NCI-H2029 treated with DMSO at 0.1 percent for 48 hours (cell line): ENCODE measurements at regions not wholly inside any gene's neighbourhood (a gene's known extent, or its start where the extent isn't known, plus 50 kb on each side); places are given as distances from the start of the nearest gene placed in this dataset.
A peak's percentile ranks its signal among the peaks of the same experiment; 100 is the strongest.
"Not testable (repeated sequence)": the region's sequence is repeated elsewhere in the genome, so short reads cannot be mapped to it uniquely, and the experiment has no call there.

Source experiments
- DNase-seq: peaks from one replicate; lab custom pipeline; 2025; lab: John Stamatoyannopoulos, UW

DNA sequence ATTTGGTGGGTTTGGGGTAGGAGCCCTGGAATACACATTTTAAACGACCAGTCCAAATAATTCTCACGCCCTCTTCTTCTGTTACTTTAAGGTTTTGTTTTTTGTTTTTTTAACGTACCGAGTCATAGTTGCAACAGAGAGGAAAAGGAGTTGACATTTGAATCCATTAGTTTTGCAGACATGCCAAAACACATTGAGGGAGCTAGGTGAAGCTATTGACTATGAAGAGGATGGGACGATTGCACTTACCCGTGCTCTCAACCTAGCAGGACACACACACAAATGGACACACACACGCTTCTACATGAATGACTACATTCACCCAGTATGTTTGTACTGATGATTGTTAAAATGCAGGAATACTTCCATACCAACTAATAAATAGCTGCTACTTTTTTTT is 54.3 kb upstream of the CIT start:
- no peak for DNase-seq

- no peak for DNase-seq
Observed at GRCh38 chr12:119932921-119933320, 55.8 kb upstream of the CIT start.

GRCh38 chr12:119934780-119935179 is 54.3 kb upstream of the BICDL1 start:
- DNase-seq: not testable (repeated sequence)

DNA sequence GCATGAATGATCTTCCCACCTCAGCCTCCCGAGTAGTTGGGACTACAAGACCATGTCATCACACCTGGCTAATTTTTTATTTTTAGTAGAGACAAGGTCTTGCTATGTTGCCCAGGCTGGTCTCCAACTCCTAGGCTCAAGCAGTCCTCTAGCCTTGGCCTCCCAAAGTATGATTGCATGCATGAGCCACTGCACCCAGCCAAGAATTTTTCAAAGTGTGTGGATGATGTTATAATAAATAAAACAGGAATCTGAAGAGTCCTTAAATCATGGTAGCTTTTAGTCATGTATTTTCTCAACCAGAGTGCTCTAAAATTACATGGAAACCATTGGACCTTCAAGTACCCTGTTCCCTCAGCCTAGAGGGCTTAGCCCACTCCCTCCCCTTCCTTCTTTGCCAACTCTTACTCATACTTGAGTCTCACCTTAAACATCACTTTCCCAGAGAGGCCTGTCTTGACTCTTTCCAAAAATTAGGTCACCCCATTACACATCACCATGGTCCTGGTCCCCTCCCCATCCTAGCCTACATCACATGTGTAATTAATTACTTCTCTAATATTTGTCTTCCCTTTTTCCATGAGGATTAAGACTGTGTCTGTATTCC is 52.2 kb upstream of the BICDL1 start:
- DNase-seq: no peak

GRCh38 chr12:119938049-119938667 is 50.9 kb upstream of the BICDL1 start:
- DNase-seq: peak; percentile 36
